ENCODE measurements at regions not wholly inside any gene's neighbourhood (a gene's known extent, or its start where the extent isn't known, plus 50 kb on each side); places are given as distances from the start of the nearest gene placed in this dataset.
A peak's percentile ranks its signal among the peaks of the same experiment; 100 is the strongest.

GRCh38 chr15:39273717-39274411 is 307.0 kb upstream of the THBS1 start (continued):
- TF ChIP-seq GRHL1 (CRISPR knock-in tag; conservative IDR thresholded peaks at IDR 0.05): no peak
- TF ChIP-seq PRDM15 (CRISPR knock-in tag; IDR thresholded peaks at IDR 0.05): peak; percentile 73; the same call in 1 of the 2 replicates
- TF ChIP-seq ZNF501 (CRISPR knock-in tag; IDR thresholded peaks at IDR 0.05): no peak
- no peak for TF ChIP-seq RFX5 (IDR thresholded peaks at IDR 0.05; ENCODE audit: low read depth, low read length)
- TF ChIP-seq ZSCAN5A (CRISPR knock-in tag; IDR thresholded peaks at IDR 0.05; ENCODE audit: borderline replicate concordance): no peak; the same call in 1 of the 2 replicates
- peak; percentile 32; the same call in 1 of the 2 replicates for TF ChIP-seq MEIS1 (CRISPR knock-in tag; IDR thresholded peaks at IDR 0.05; ENCODE audit: borderline replicate concordance)
- no peak for TF ChIP-seq GTF2F1 (IDR thresholded peaks at IDR 0.05; ENCODE audit: low read length)
- no peak for TF ChIP-seq SNAPC5 (CRISPR knock-in tag; IDR thresholded peaks at IDR 0.05; ENCODE audit: borderline replicate concordance)
- no peak for TF ChIP-seq ZNF343 (CRISPR knock-in tag; IDR thresholded peaks at IDR 0.05)
- TF ChIP-seq ARHGAP35 (CRISPR knock-in tag; IDR thresholded peaks at IDR 0.05; ENCODE audit: borderline replicate concordance): no peak
- TF ChIP-seq HDAC6 (IDR thresholded peaks at IDR 0.05; ENCODE audit: low read depth, low read length): no peak
- TF ChIP-seq SP5 (CRISPR knock-in tag; IDR thresholded peaks at IDR 0.05; ENCODE audit: borderline replicate concordance, low read depth): peak; percentile 58
- TF ChIP-seq ZNF367 (CRISPR knock-in tag; IDR thresholded peaks at IDR 0.05; ENCODE audit: borderline replicate concordance): no peak
- TF ChIP-seq HES4 (CRISPR knock-in tag; IDR thresholded peaks at IDR 0.05; ENCODE audit: borderline replicate concordance): no peak
- TF ChIP-seq ISL2 (CRISPR knock-in tag; IDR thresholded peaks at IDR 0.05): peak; percentile 99
- TF ChIP-seq TCF12 (IDR thresholded peaks at IDR 0.05): no peak
- TF ChIP-seq TCF12 (CRISPR knock-in tag; IDR thresholded peaks at IDR 0.05): peak; percentile 90; the same call in 1 of the 2 replicates
- no peak for TF ChIP-seq PAX8 (CRISPR knock-in tag; IDR thresholded peaks at IDR 0.05; ENCODE audit: borderline replicate concordance)
- no peak for TF ChIP-seq TRIM22 (IDR thresholded peaks at IDR 0.05)
- TF ChIP-seq NR3C1 (CRISPR knock-in tag; IDR thresholded peaks at IDR 0.05): no peak
- no peak for TF ChIP-seq ZNF143 (CRISPR knock-in tag; IDR thresholded peaks at IDR 0.05)
